ENCODE measurements at regions not wholly inside any gene's neighbourhood (a gene's known extent, or its start where the extent isn't known, plus 50 kb on each side); places are given as distances from the start of the nearest gene placed in this dataset.
A peak's percentile ranks its signal among the peaks of the same experiment; 100 is the strongest.

DNA sequence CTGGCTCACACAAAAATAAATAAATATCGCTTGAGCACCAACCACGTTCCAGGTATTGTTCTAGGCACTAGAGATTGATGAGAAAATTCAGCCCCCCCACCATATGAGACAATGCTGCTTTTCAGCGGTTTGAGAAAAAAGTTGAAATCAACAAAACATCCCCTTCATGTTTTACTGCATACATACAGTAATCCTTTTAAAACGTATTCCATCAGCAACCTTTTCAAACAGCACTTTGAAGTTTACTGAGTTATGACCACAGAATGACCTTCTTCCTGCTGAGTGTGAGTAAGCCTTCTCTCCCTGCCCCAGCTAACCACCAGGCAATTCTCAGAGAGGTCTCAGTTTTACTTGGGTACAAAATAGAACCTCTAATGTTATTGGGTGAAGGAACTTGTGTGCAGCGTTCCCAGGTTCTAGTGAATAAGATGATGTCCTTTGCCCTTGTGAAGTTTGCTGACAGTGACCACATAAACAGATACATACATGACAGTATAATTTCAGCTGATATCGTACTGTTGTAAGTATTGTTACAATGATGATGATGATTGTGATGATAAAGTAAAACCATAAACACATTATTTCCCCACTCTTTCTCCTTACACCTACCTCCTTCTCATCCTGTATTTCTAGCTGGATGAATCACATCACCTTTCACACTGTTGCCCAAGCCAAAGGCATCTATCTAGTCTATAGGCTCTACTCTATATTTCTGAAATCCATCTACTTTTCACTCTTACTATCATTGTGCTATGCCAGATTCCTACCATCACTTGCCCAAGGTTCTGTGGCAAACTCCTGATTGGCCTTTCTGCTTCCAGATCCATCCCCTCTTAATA, 124.4 kb upstream of the KRR1 start (continued):
- TF ChIP-seq, protein P1, sequence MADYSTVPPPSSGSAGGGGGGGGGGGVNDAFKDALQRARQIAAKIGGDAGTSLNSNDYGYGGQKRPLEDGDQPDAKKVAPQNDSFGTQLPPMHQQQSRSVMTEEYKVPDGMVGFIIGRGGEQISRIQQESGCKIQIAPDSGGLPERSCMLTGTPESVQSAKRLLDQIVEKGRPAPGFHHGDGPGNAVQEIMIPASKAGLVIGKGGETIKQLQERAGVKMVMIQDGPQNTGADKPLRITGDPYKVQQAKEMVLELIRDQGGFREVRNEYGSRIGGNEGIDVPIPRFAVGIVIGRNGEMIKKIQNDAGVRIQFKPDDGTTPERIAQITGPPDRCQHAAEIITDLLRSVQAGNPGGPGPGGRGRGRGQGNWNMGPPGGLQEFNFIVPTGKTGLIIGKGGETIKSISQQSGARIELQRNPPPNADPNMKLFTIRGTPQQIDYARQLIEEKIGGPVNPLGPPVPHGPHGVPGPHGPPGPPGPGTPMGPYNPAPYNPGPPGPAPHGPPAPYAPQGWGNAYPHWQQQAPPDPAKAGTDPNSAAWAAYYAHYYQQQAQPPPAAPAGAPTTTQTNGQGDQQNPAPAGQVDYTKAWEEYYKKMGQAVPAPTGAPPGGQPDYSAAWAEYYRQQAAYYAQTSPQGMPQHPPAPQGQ (CRISPR knock-in tag; IDR thresholded peaks at IDR 0.05; ENCODE audit: borderline replicate concordance) = no peak
- TF ChIP-seq, protein P2, sequence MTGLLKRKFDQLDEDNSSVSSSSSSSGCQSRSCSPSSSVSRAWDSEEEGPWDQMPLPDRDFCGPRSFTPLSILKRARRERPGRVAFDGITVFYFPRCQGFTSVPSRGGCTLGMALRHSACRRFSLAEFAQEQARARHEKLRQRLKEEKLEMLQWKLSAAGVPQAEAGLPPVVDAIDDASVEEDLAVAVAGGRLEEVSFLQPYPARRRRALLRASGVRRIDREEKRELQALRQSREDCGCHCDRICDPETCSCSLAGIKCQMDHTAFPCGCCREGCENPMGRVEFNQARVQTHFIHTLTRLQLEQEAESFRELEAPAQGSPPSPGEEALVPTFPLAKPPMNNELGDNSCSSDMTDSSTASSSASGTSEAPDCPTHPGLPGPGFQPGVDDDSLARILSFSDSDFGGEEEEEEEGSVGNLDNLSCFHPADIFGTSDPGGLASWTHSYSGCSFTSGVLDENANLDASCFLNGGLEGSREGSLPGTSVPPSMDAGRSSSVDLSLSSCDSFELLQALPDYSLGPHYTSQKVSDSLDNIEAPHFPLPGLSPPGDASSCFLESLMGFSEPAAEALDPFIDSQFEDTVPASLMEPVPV (CRISPR knock-in tag; IDR thresholded peaks at IDR 0.05) = no peak
- TF ChIP-seq ZNF256 (CRISPR knock-in tag; conservative IDR thresholded peaks at IDR 0.05) (no peak), NRL (CRISPR knock-in tag; IDR thresholded peaks at IDR 0.05; ENCODE audit: borderline replicate concordance) (no peak), KMT2A (CRISPR knock-in tag; IDR thresholded peaks at IDR 0.05) (no peak), SYNCRIP (IDR thresholded peaks at IDR 0.05; ENCODE audit: insufficient read depth, low read depth, low read length) (no peak), YEATS4 (CRISPR knock-in tag; IDR thresholded peaks at IDR 0.05; ENCODE audit: borderline replicate concordance) (no peak), ZNF225 (CRISPR knock-in tag; IDR thresholded peaks at IDR 0.05) (no peak), MBD4 (IDR thresholded peaks at IDR 0.05; ENCODE audit: borderline replicate concordance, low read length) (no peak; the same call in 1 of the 2 replicates), HNRNPLL (IDR thresholded peaks at IDR 0.05; ENCODE audit: low read depth, low read length, poor library complexity, severe bottlenecking) (no peak), EP300 (IDR thresholded peaks at IDR 0.05; ENCODE audit: low read depth in 2 of 2, low read length in 2 of 2) (peak; percentile 80 to 98), EP300 (CRISPR knock-in tag; IDR thresholded peaks at IDR 0.05; ENCODE audit: borderline replicate concordance) (peak; percentile 96)
- TF ChIP-seq, protein P3, sequence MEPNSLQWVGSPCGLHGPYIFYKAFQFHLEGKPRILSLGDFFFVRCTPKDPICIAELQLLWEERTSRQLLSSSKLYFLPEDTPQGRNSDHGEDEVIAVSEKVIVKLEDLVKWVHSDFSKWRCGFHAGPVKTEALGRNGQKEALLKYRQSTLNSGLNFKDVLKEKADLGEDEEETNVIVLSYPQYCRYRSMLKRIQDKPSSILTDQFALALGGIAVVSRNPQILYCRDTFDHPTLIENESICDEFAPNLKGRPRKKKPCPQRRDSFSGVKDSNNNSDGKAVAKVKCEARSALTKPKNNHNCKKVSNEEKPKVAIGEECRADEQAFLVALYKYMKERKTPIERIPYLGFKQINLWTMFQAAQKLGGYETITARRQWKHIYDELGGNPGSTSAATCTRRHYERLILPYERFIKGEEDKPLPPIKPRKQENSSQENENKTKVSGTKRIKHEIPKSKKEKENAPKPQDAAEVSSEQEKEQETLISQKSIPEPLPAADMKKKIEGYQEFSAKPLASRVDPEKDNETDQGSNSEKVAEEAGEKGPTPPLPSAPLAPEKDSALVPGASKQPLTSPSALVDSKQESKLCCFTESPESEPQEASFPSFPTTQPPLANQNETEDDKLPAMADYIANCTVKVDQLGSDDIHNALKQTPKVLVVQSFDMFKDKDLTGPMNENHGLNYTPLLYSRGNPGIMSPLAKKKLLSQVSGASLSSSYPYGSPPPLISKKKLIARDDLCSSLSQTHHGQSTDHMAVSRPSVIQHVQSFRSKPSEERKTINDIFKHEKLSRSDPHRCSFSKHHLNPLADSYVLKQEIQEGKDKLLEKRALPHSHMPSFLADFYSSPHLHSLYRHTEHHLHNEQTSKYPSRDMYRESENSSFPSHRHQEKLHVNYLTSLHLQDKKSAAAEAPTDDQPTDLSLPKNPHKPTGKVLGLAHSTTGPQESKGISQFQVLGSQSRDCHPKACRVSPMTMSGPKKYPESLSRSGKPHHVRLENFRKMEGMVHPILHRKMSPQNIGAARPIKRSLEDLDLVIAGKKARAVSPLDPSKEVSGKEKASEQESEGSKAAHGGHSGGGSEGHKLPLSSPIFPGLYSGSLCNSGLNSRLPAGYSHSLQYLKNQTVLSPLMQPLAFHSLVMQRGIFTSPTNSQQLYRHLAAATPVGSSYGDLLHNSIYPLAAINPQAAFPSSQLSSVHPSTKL (CRISPR knock-in tag; IDR thresholded peaks at IDR 0.05) = peak; percentile 96
- TF ChIP-seq, protein P4, sequence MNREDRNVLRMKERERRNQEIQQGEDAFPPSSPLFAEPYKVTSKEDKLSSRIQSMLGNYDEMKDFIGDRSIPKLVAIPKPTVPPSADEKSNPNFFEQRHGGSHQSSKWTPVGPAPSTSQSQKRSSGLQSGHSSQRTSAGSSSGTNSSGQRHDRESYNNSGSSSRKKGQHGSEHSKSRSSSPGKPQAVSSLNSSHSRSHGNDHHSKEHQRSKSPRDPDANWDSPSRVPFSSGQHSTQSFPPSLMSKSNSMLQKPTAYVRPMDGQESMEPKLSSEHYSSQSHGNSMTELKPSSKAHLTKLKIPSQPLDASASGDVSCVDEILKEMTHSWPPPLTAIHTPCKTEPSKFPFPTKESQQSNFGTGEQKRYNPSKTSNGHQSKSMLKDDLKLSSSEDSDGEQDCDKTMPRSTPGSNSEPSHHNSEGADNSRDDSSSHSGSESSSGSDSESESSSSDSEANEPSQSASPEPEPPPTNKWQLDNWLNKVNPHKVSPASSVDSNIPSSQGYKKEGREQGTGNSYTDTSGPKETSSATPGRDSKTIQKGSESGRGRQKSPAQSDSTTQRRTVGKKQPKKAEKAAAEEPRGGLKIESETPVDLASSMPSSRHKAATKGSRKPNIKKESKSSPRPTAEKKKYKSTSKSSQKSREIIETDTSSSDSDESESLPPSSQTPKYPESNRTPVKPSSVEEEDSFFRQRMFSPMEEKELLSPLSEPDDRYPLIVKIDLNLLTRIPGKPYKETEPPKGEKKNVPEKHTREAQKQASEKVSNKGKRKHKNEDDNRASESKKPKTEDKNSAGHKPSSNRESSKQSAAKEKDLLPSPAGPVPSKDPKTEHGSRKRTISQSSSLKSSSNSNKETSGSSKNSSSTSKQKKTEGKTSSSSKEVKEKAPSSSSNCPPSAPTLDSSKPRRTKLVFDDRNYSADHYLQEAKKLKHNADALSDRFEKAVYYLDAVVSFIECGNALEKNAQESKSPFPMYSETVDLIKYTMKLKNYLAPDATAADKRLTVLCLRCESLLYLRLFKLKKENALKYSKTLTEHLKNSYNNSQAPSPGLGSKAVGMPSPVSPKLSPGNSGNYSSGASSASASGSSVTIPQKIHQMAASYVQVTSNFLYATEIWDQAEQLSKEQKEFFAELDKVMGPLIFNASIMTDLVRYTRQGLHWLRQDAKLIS (CRISPR knock-in tag; IDR thresholded peaks at IDR 0.05) = peak; percentile 46; the same call in 1 of the 2 replicates
- TF ChIP-seq, protein P5, sequence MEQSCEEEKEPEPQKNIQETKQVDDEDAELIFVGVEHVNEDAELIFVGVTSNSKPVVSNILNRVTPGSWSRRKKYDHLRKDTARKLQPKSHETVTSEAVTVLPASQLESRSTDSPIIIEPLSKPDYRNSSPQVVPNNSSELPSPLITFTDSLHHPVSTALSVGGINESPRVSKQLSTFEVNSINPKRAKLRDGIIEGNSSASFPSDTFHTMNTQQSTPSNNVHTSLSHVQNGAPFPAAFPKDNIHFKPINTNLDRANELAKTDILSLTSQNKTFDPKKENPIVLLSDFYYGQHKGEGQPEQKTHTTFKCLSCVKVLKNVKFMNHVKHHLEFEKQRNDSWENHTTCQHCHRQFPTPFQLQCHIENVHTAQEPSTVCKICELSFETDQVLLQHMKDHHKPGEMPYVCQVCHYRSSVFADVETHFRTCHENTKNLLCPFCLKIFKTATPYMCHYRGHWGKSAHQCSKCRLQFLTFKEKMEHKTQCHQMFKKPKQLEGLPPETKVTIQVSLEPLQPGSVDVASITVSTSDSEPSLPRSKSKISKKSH (CRISPR knock-in tag; IDR thresholded peaks at IDR 0.05; ENCODE audit: borderline replicate concordance) = no peak
